GM10266 (cell line): ENCODE measurements at regions not wholly inside any gene's neighbourhood (a gene's known extent, or its start where the extent isn't known, plus 50 kb on each side); places are given as distances from the start of the nearest gene placed in this dataset.

Source experiments
- DNase-seq: peaks from one replicate; pipeline ENCODE4 v3.0.0; 2012; ENCODE audit errors: extremely low spot score
- CTCF ChIP-seq: IDR thresholded peaks from 2 replicates; pipeline ENCODE4 v1.5.1; 2012; ENCODE audit warnings: mild to moderate bottlenecking, low read depth; ENCODE audit not compliant: control insufficient read depth, insufficient read depth; ENCODE audit errors: missing control alignments

- DNase-seq, result no peak
- TF ChIP-seq CTCF, result peak; percentile 26
Measured at GRCh38 chr5:66494437-66494836, 101.8 kb upstream of the MAST4 start.

DNA sequence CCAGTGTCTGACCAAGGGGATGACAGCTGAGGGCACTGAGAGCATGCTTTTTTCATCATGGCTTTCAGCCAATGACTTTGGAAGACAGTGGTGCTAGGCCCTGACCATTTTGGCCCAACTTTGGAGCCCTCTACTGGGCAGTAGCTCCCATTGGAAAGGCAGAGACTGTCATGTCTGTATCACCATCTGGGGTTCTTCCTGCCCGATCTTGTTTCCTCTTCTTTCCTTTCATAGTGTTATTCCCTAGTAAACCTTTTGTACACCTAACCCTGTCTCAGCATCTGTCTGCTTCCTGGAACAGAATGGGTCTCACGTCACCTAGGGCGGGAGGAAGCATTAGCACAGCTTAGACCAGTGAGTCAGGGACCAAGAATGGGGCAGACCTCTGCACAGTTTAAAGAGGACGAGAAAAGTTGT lies 97.4 kb upstream of the MAST4 start:
- no peak for DNase-seq
- peak; percentile 27 for TF ChIP-seq CTCF

GRCh38 chr5:66503203-66503789 lies 92.9 kb upstream of the MAST4 start:
- DNase-seq, result no peak
- TF ChIP-seq CTCF, result no peak

DNA sequence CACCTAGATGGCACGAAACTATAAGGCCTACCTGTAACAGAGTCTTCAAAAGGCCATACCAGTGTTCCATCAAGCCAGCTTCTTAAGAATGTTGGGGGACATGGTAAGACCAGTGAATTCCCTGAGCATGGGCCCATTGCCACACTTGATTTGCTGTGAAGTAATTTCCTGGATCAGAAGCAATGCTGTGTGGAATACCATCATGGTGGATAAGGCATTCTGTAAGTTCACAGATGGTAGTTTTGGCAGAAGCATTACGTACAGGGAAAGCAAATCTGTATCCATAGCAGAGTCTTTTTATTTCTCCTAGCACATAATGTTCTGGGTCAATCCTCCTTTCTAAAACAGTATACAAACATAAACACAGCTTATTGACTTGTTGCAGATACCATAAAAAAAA lies 89.1 kb upstream of the MAST4 start:
- TF ChIP-seq CTCF, result no peak
- no peak for DNase-seq

- DNase-seq, result no peak
- TF ChIP-seq CTCF, result no peak
Measured at GRCh38 chr5:66511491-66511890, 84.7 kb upstream of the MAST4 start.

GRCh38 chr5:66513130-66513529 lies 83.1 kb upstream of the MAST4 start:
- TF ChIP-seq CTCF, result no peak
- DNase-seq, result no peak

- DNase-seq, result no peak
- no peak for TF ChIP-seq CTCF
Measured at GRCh38 chr5:66515209-66515608, 81.0 kb upstream of the MAST4 start.
